ENCODE measurements at regions not wholly inside any gene's neighbourhood (a gene's known extent, or its start where the extent isn't known, plus 50 kb on each side); places are given as distances from the start of the nearest gene placed in this dataset.
"Not testable (repeated sequence)": the region's sequence is repeated elsewhere in the genome, so short reads cannot be mapped to it uniquely, and the experiment has no call there.

DNA sequence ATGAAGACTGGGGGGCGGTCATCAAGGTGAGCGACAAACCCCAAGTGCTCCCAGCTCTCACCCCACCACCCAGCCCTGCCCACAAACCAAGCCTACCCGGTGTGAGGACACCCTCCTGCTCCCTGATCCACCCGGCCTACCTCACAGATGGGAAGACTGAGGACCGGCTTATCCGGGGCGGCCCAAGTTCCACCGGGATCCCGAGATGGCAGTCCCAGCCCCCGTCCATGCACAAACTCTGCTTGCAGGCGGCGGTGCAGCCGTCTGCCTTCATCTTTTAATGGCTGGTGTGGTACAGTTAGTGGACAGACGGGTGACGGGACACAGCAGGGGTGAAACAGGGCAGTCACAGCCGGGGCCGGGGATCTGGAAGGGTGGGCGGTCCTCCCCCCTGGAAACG is 119.3 kb downstream of the ZNF479 start:
- TF ChIP-seq, protein P1, sequence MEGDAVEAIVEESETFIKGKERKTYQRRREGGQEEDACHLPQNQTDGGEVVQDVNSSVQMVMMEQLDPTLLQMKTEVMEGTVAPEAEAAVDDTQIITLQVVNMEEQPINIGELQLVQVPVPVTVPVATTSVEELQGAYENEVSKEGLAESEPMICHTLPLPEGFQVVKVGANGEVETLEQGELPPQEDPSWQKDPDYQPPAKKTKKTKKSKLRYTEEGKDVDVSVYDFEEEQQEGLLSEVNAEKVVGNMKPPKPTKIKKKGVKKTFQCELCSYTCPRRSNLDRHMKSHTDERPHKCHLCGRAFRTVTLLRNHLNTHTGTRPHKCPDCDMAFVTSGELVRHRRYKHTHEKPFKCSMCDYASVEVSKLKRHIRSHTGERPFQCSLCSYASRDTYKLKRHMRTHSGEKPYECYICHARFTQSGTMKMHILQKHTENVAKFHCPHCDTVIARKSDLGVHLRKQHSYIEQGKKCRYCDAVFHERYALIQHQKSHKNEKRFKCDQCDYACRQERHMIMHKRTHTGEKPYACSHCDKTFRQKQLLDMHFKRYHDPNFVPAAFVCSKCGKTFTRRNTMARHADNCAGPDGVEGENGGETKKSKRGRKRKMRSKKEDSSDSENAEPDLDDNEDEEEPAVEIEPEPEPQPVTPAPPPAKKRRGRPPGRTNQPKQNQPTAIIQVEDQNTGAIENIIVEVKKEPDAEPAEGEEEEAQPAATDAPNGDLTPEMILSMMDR (IDR thresholded peaks at IDR 0.05), result not testable (repeated sequence)
- TF ChIP-seq POLR2AphosphoS5, POLR2A (IDR thresholded peaks at IDR 0.05): not testable (repeated sequence)

All from upper lobe of left lung (tissue), 4 donors.